Ectodermal cell (in vitro differentiated cells): ENCODE measurements at regions not wholly inside any gene's neighbourhood (a gene's known extent, or its start where the extent isn't known, plus 50 kb on each side); places are given as distances from the start of the nearest gene placed in this dataset.
"Not testable (repeated sequence)": the region's sequence is repeated elsewhere in the genome, so short reads cannot be mapped to it uniquely, and the experiment has no call there.

Source experiments
- H3K27ac ChIP-seq: 2 replicates; pipeline ENCODE4 v1.7.0; 2013; ENCODE audit warnings: mild to moderate bottlenecking, low read depth, low read length; ENCODE audit not compliant: insufficient read depth, poor library complexity, severe bottlenecking
- H3K27me3 ChIP-seq: 2 replicates; pipeline ENCODE4 v1.7.0; 2013; ENCODE audit warnings: mild to moderate bottlenecking, low read length; ENCODE audit not compliant: insufficient read depth, control insufficient read depth, poor library complexity, severe bottlenecking
- H3K36me3 ChIP-seq: one replicate; pipeline ENCODE4 v1.7.0; 2013; ENCODE audit warnings: low read length; ENCODE audit not compliant: control insufficient read depth, insufficient read depth
- H3K4me1 ChIP-seq: one replicate; pipeline ENCODE4 v1.7.0; 2013; ENCODE audit warnings: low read length; ENCODE audit not compliant: control insufficient read depth, insufficient read depth
- H3K4me3 ChIP-seq: 2 replicates; pipeline ENCODE4 v1.7.0; 2013; ENCODE audit warnings: low read depth, low read length, control low read depth; ENCODE audit not compliant: insufficient read depth
- H3K9me3 ChIP-seq: 2 replicates; pipeline ENCODE4 v1.7.0; 2013; ENCODE audit warnings: mild to moderate bottlenecking, low read length, moderate library complexity; ENCODE audit not compliant: control insufficient read depth
- WGBS, 2 experiments: methylation state at CpG; one replicate each; pipeline ENCODE4 v1.1.7; 2013; ENCODE audit warnings: missing lambda C conversion rate in 2 of 2; 5-methylcytosine and 5-hydroxymethylcytosine counted together

- no peaks in the 10 kb centered on the region for H3K9me3 ChIP-seq
- WGBS, 2 experiments: 74 to 90% methylated on average over 1 of the region's 1 CpG
- no peaks in the 10 kb centered on the region for H3K27me3 ChIP-seq
- no peaks in the 10 kb centered on the region for H3K36me3 ChIP-seq
- H3K4me1 ChIP-seq: no peaks in the 10 kb centered on the region
- H3K27ac ChIP-seq: no peak overlapping the region
- H3K4me3 ChIP-seq: no peak overlapping the region
Measured at GRCh38 chr4:19026281-19026680, 1004.7 kb upstream of the LCORL start.

DNA sequence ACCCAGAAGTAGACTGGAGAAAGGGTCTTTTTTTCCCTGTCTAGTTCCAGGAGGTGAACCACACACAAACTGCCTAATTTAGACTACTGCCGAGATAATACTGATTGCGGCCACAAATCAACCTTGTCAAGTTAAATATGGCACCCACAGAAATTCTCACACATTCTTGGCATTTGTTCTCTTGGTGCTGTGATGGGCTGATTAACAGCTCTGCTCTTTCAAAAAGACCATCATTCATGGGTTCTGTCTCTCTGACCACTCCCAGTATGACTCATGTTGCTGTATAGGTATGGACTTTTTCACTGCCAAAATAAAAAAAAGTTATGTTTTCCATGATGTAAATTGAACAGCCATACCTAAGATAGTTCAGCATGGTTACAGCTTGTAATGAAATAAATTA is 1003.5 kb upstream of the LCORL start:
- Histone ChIP-seq H3K4me3 (no peak overlapping the region), H3K27me3 (no peaks in the 10 kb centered on the region), H3K36me3 (no peaks in the 10 kb centered on the region), H3K27ac (no peak overlapping the region), H3K4me1 (no peaks in the 10 kb centered on the region), H3K9me3 (no peaks in the 10 kb centered on the region)
- 92 to 94% methylated on average over 2 of the region's 2 CpGs for WGBS, 2 experiments

DNA sequence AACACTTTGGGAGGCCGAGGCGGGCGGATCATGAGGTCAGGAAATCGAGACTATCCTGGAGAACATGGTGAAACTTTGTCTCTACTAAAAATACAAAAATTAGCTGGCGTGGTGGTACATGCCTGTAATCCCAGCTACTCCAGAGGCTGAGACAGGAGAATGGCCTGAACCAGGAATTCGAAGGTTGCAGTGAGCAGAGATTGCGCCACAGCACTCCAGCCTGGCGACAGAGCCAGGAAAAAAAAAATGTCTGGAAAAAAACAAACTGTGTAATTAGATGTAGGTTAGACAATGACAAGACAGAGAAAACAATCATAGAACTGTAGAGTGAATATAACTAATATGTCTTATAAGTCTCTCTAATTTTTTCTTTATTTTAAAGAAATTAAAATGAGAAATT is 1002.5 kb upstream of the LCORL start:
- H3K4me3 ChIP-seq: no peak overlapping the region
- no peaks in the 10 kb centered on the region for H3K4me1 ChIP-seq
- WGBS, 2 experiments: 92% methylated on average over 8 of the region's 8 CpGs
- no peak overlapping the region for H3K27ac ChIP-seq
- H3K36me3 ChIP-seq: no peaks in the 10 kb centered on the region
- H3K9me3 ChIP-seq: no peaks in the 10 kb centered on the region
- H3K27me3 ChIP-seq: no peaks in the 10 kb centered on the region

- Histone ChIP-seq H3K4me1 (no peaks in the 10 kb centered on the region), H3K27me3 (no peaks in the 10 kb centered on the region), H3K36me3 (no peaks in the 10 kb centered on the region), H3K4me3 (no peak overlapping the region), H3K9me3 (no peaks in the 10 kb centered on the region), H3K27ac (no peak overlapping the region)
Measured at GRCh38 chr4:19021617-19022016, 1000.1 kb upstream of the LCORL start.

DNA sequence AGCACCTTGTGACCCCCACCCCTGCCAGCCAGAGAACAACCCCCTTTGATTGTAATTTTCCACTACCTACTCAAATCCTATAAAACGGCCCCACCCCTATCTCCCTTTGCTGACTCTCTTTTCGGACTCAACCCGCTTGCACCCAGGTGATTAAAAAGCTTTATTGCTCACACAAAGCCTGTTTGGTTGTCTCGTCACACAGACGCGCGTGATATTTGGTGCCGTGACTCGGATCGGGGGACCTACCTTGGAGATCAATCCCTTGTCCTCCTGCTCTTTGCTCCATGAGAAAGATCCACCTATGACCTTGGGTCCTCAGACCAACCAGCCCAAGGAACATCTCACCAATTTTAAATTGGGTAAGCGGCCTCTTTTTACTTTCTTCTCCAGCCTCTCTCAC is 995.0 kb upstream of the LCORL start:
- H3K36me3 ChIP-seq, H3K4me3 ChIP-seq, H3K27me3 ChIP-seq, H3K4me1 ChIP-seq, H3K27ac ChIP-seq, H3K9me3 ChIP-seq: not testable (repeated sequence)
- WGBS, 2 experiments: 94 to 95% methylated on average over 11 of the region's 11 CpGs

- Histone ChIP-seq H3K36me3 (no peaks in the 10 kb centered on the region), H3K27me3 (no peaks in the 10 kb centered on the region)
Measured at GRCh38 chr4:19014594-19014993, 993.0 kb upstream of the LCORL start.

GRCh38 chr4:19010761-19011160 is 989.2 kb upstream of the LCORL start:
- Histone ChIP-seq H3K27ac (peak overlapping the region; percentile 63), H3K27me3 (no peaks in the 10 kb centered on the region), H3K4me1 (peaks cover 12% of the 10 kb centered on the region), H3K4me3 (no peak overlapping the region), H3K9me3 (no peaks in the 10 kb centered on the region), H3K36me3 (no peaks in the 10 kb centered on the region)
- 13 to 27% methylated on average over 3 of the region's 3 CpGs for WGBS, 2 experiments

More at GRCh38 chr4:19014594-19014993, 993.0 kb upstream of the LCORL start:
- H3K4me3 ChIP-seq: no peak overlapping the region
- peaks cover 12% of the 10 kb centered on the region for H3K4me1 ChIP-seq
- no peaks in the 10 kb centered on the region for H3K9me3 ChIP-seq
- no peak overlapping the region for H3K27ac ChIP-seq

- no peak overlapping the region for H3K4me3 ChIP-seq
- H3K9me3 ChIP-seq: no peaks in the 10 kb centered on the region
- H3K27ac ChIP-seq: no peak overlapping the region
- H3K4me1 ChIP-seq: peaks cover 19% of the 10 kb centered on the region
- H3K36me3 ChIP-seq: no peaks in the 10 kb centered on the region
- WGBS, 2 experiments: 85 to 100% methylated on average over 2 of the region's 2 CpGs
- no peaks in the 10 kb centered on the region for H3K27me3 ChIP-seq
Measured at GRCh38 chr4:19009881-19010280, 988.3 kb upstream of the LCORL start.

DNA sequence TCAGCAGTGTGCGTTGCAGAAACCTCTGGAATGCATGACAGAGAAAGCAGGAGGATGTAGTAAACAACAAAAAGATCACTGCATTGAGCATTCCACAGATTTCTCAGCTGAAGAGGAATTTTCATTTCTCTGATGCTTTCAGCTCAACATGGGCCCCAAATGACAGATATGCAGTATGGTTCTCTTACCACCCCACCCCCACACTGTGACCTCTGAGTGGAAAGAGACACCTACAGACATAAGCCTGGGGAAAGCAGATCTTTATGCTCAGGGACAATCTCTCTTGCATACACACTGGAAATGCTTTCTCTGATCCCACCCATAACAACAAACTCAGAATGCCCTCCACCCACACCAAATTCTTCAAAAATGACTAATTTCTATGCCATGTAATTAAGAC is 983.7 kb upstream of the LCORL start:
- 78 to 81% methylated on average over 1 of the region's 1 CpG for WGBS, 2 experiments
- Histone ChIP-seq H3K4me3 (no peak overlapping the region), H3K36me3 (no peaks in the 10 kb centered on the region), H3K27ac (no peak overlapping the region), H3K4me1 (peaks cover 7% of the 10 kb centered on the region), H3K27me3 (no peaks in the 10 kb centered on the region), H3K9me3 (no peaks in the 10 kb centered on the region)

DNA sequence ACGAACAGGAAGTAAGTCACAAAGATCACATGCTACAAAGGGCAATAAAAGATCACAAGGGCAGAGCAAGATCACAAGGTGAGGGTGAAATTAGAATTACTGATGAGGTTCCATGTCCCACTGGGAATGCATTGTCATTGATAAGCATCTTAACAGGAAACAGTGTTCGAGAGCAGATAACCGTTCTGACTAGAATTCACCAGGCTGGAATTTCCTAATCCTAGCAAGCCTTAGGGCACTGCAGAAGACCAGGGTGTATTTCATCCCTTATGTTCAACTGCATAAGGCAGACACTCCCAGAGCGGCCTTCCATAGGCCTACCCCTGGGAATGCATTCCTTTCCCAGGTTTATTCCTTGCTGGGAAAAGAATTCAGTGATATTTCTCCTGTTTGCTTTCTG is 980.6 kb upstream of the LCORL start:
- WGBS, 2 experiments: 85 to 93% methylated on average over 4 of the region's 4 CpGs
- Histone ChIP-seq H3K4me3 (no peak overlapping the region), H3K9me3 (no peaks in the 10 kb centered on the region), H3K4me1 (peaks cover 7% of the 10 kb centered on the region), H3K27me3 (no peaks in the 10 kb centered on the region), H3K27ac (no peak overlapping the region), H3K36me3 (no peaks in the 10 kb centered on the region)

DNA sequence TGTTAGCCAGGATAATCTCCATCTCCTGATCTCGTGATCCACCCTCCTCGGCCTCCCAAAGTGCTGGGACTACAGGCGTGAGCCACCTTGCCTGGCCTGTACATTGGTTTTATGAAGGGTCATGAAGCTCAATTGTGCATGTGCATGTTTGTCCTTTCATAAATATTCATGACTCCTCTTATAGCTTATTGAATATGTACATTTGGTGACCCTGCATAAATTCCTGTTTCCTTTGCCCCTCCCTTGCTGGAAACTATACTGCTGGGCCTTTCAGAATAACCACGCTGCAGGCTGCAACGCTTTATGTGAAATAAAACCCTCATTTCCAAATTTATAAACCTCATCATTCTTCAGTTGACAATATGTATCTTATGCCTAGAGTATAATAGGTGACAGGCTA is 978.0 kb upstream of the LCORL start:
- Histone ChIP-seq H3K27ac (no peak overlapping the region), H3K4me1 (no peaks in the 10 kb centered on the region), H3K36me3 (no peaks in the 10 kb centered on the region), H3K9me3 (no peaks in the 10 kb centered on the region), H3K27me3 (no peaks in the 10 kb centered on the region), H3K4me3 (no peak overlapping the region)
- WGBS, 2 experiments: 94 to 96% methylated on average over 5 of the region's 5 CpGs
